Body of pancreas (tissue), 4 donors: ENCODE measurements at regions not wholly inside any gene's neighbourhood (a gene's known extent, or its start where the extent isn't known, plus 50 kb on each side); places are given as distances from the start of the nearest gene placed in this dataset.

ENCODE experiments used
- ATAC-seq: fragments of 150-250 bp; one replicate; pipeline ENCODE4 v1.9.1; 2016
- DNase-seq, 4 donors: peaks; one replicate each; pipeline ENCODE4 v3.0.0-alpha.2; 2019
- H3K27ac ChIP-seq, 4 donors: fragments of 200-600 bp; sonication (generic); 1 replicate in 3 of 4; 2 replicates in 1 of 4; pipeline versions ENCODE4 v1.5.1 to v1.6.1; 2016 to 2019; ENCODE audit warnings: mild to moderate bottlenecking in 1 of 4, mixed read lengths in 1 of 4, moderate library complexity in 1 of 4
- H3K27me3 ChIP-seq, 2 donors: fragments of 200-600 bp; sonication (generic); one replicate each; pipeline ENCODE4 v1.6.0; 2016; ENCODE audit warnings: mild to moderate bottlenecking in 1 of 2
- H3K36me3 ChIP-seq, 2 donors: fragments of 200-600 bp; sonication (generic); replicated peaks in 1 of 2; 2 replicates each; pipeline ENCODE4 v1.5.1; 2016; ENCODE audit warnings: low read depth in 2 of 2; ENCODE audit not compliant: insufficient read depth in 1 of 2
- H3K4me1 ChIP-seq: fragments of 200-600 bp; sonication (generic); one replicate; pipeline ENCODE4 v1.6.0; 2016
- H3K4me3 ChIP-seq, 2 donors: fragments of 200-600 bp; sonication (generic); 1 replicate in 1 of 2; 2 replicates in 1 of 2; pipeline ENCODE4 v1.5.1; 2016 to 2019
- H3K9me3 ChIP-seq, 3 donors: fragments of 200-600 bp; sonication (generic); 1 replicate in 2 of 3; 2 replicates in 1 of 3; pipeline ENCODE4 v1.5.1; 2016
- POLR2A ChIP-seq, 3 donors: fragments of 450-650 bp; IDR thresholded peaks; one replicate each; pipeline ENCODE4 v1.6.1; 2016; ENCODE audit warnings: antibody characterized with exemption in 3 of 3, mild to moderate bottlenecking in 2 of 3
- WGBS, 2 donors: methylation state at CpG; one replicate each; pipeline ENCODE4 v1.1.5; 2017; 5-methylcytosine and 5-hydroxymethylcytosine counted together
- intact Hi-C: fragments of 100-400 bp; cut with DNase I; formaldehyde crosslinking; loops from one replicate; pipeline ENCODE4 v1.15.1; 2023
- TF ChIP-seq, protein P1 (sequence below), 7 experiments: fragments of 450-650 bp in 4 of 7; fragments of 200-600 bp in 3 of 7; sonication (generic) in 3 of 7; IDR thresholded peaks; one replicate each; pipeline ENCODE4 v1.5.1; 2016 to 2019; ENCODE audit warnings: antibody characterized with exemption in 7 of 7

DNA sequence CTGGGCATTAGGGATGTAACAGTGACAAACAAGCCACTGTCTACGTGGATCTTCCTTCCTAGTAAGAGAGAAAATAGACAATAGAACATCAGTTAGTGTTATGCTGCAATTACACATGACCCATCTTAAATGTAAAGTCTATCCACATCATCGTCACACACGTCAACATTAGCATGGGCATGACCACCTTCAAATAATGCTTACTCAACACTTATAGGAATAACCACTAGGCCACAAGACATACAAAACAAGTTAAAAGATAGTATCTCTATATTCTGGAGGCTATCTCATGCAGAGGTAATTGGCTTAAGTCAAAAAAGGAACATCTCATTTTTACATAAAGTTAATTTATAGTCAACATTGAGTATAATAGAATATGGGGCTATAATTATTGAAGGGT is 156.5 kb downstream of the MOXD1 start:
- H3K4me3 ChIP-seq: no peak overlapping the region
- H3K36me3 ChIP-seq: no peaks in the 10 kb centered on the region
- ATAC-seq: no peak
- H3K27me3 ChIP-seq: no peaks in the 10 kb centered on the region
- no peak for DNase-seq
- no peaks in the 10 kb centered on the region for H3K9me3 ChIP-seq
- TF ChIP-seq, protein P1, sequence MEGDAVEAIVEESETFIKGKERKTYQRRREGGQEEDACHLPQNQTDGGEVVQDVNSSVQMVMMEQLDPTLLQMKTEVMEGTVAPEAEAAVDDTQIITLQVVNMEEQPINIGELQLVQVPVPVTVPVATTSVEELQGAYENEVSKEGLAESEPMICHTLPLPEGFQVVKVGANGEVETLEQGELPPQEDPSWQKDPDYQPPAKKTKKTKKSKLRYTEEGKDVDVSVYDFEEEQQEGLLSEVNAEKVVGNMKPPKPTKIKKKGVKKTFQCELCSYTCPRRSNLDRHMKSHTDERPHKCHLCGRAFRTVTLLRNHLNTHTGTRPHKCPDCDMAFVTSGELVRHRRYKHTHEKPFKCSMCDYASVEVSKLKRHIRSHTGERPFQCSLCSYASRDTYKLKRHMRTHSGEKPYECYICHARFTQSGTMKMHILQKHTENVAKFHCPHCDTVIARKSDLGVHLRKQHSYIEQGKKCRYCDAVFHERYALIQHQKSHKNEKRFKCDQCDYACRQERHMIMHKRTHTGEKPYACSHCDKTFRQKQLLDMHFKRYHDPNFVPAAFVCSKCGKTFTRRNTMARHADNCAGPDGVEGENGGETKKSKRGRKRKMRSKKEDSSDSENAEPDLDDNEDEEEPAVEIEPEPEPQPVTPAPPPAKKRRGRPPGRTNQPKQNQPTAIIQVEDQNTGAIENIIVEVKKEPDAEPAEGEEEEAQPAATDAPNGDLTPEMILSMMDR (IDR thresholded peaks at IDR 0.05): no peak
- no peak for TF ChIP-seq POLR2A (IDR thresholded peaks at IDR 0.05)
- intact Hi-C loops: no loop called here
- H3K27ac ChIP-seq: no peak overlapping the region
- 90 to 92% methylated on average over 3 of the region's 3 CpGs for WGBS, 2 donors
- H3K4me1 ChIP-seq: no peaks in the 10 kb centered on the region

DNA sequence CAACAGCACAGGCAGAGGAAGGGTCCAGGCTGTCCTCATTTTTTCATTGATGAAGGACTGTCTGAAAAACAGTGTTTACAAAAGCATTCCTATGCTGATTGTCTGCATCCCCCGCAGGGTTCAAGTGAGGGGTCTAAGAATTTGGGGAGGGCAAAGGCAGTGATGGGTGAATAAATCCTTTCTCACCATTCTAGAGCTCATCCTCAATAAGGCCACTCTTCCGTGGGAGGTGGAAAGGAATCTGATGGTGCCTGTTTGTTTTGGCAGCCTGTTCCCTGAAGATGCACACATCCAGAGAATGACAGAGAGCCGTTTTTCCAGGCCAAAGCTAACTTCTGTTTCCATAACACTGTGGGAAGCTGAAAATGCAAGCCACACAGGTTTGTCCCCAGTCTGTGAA is 164.5 kb downstream of the MOXD1 start:
- Histone ChIP-seq H3K36me3 (no peaks in the 10 kb centered on the region), H3K27me3 (no peaks in the 10 kb centered on the region), H3K4me3 (no peak overlapping the region), H3K27ac (no peak overlapping the region), H3K4me1 (no peaks in the 10 kb centered on the region), H3K9me3 (no peaks in the 10 kb centered on the region)
- intact Hi-C loops: no loop called here
- 16 to 26% methylated on average over 3 of the region's 3 CpGs for WGBS, 2 donors
- no peak for DNase-seq
- ATAC-seq: no peak
- TF ChIP-seq, protein P1 (IDR thresholded peaks at IDR 0.05): no peak
- no peak for TF ChIP-seq POLR2A (IDR thresholded peaks at IDR 0.05)

DNA sequence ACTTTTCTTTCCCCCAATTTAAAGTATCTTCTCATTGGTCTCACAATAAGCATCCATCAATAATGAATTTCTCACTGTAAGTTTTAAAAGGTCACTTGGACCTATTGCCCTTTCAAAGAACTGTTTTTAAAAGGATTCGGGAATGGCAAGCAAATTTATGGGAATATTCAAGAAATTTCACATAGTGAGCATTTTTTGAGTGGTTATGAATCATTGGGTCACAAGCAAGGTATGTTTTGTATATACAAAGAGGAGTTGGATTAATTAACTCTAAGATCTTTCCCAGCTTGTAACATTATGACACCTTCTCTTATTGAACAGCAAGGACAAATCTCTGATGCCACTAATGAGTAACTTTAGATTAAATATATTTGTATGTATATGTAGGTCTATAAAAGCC is 165.0 kb downstream of the MOXD1 start:
- H3K27me3 ChIP-seq: no peaks in the 10 kb centered on the region
- no peak for TF ChIP-seq POLR2A (IDR thresholded peaks at IDR 0.05)
- TF ChIP-seq, protein P1 (IDR thresholded peaks at IDR 0.05): no peak
- H3K36me3 ChIP-seq: no peaks in the 10 kb centered on the region
- WGBS, 2 donors: 68 to 71% methylated on average over 1 of the region's 1 CpG
- DNase-seq: no peak
- H3K27ac ChIP-seq: no peak overlapping the region
- H3K4me1 ChIP-seq: no peaks in the 10 kb centered on the region
- no peak for ATAC-seq
- H3K4me3 ChIP-seq: no peak overlapping the region
- intact Hi-C loops: no loop called here
- no peaks in the 10 kb centered on the region for H3K9me3 ChIP-seq

DNA sequence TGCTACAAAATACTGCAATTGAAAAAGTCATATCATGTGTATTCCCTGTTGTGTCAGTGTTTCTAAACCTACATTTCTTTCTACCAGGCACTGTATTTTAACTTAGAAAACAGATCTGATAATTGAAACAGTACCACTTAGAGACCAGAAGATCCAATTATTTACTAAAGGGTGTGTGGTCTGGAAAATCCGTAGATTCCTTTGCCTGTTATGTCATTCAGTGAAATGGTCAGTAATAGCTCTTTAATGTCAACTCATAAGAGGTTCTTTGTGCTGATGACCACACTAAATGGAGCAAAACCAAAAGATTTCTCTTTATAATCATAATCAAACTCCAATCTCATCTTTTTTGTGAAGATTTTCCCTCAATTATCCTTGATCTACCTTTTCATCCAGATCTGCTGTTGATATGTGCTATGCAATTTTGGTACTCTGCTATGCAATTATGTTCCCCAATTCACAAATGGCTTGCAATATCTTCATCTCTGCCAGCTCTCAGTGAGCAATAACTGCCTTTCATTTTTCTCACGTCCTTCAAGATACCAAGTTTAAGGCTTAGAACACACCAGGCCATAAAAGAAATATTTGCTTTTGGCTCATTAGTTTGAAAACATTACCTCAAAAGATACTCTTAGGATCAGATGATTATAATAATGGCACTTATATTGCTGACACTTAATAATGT is 165.5 kb downstream of the MOXD1 start:
- ATAC-seq (no peak), DNase-seq (no peak)
- WGBS, 2 donors: 49 to 51% methylated on average over 2 of the region's 2 CpGs
- H3K9me3 ChIP-seq: no peaks in the 10 kb centered on the region
- no peaks in the 10 kb centered on the region for H3K27me3 ChIP-seq
- H3K4me3 ChIP-seq: no peak overlapping the region
- H3K4me1 ChIP-seq: no peaks in the 10 kb centered on the region
- H3K36me3 ChIP-seq: no peaks in the 10 kb centered on the region
- TF ChIP-seq POLR2A (IDR thresholded peaks at IDR 0.05): no peak
- TF ChIP-seq, protein P1 (IDR thresholded peaks at IDR 0.05): no peak
- intact Hi-C loops: no loop called here
- no peak overlapping the region for H3K27ac ChIP-seq

DNA sequence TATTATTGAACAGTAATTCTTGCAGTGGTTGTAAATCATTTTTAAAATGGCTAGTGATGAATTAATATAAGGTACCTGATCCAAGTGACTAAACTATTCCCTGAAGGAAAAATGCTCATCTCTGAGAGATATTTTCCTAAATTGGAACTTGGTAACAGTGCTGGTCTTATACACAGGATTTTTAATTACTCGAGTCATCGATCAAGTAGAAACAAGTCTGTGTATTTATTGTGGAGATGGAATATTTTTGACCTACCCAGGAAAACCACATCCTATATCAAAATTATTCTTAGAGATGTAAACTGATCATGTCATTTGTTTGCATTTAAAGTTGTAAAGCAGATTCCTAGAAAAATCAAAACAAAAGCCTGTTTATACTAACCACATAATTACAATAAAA is 166.9 kb downstream of the MOXD1 start:
- ATAC-seq (no peak), DNase-seq (no peak)
- TF ChIP-seq POLR2A (IDR thresholded peaks at IDR 0.05): no peak
- TF ChIP-seq, protein P1 (IDR thresholded peaks at IDR 0.05): no peak
- H3K4me1 ChIP-seq: no peaks in the 10 kb centered on the region
- intact Hi-C loops: no loop called here
- H3K9me3 ChIP-seq: no peaks in the 10 kb centered on the region
- H3K36me3 ChIP-seq: no peaks in the 10 kb centered on the region
- no peaks in the 10 kb centered on the region for H3K27me3 ChIP-seq
- no peak overlapping the region for H3K4me3 ChIP-seq
- H3K27ac ChIP-seq: no peak overlapping the region
- WGBS, 2 donors: 97% methylated on average over 2 of the region's 2 CpGs
